HepG2 (cell line): ENCODE measurements at regions not wholly inside any gene's neighbourhood (a gene's known extent, or its start where the extent isn't known, plus 50 kb on each side); places are given as distances from the start of the nearest gene placed in this dataset.

ENCODE experiments used
- ATAC-seq: fragments of 200-7000 bp; cut with Tn5 transposase; 3 replicates; pipeline ENCODE4 v1.9.1; 2020; ENCODE audit warnings: mild to moderate bottlenecking, moderate library complexity
- BruUV-seq: library from RNA; stranded (reverse); fragments of 400-500 nt; replicated peaks from 2 replicates; lab custom pipeline; 2021; lab: Mats Ljungman, UMichigan
- CTCF ChIA-PET: fragments of 300-600 bp; formaldehyde crosslinking; extraction: SDS; loops from one replicate; lab custom pipeline; 2021; ENCODE audit warnings: low total read pairs, inconsistent platforms, low intra/inter-chr PET ratio; lab: Yijun Ruan, JAX
- POLR2A ChIA-PET: fragments of 350-600 bp; sonication (Branson Sonifier 250); formaldehyde crosslinking; loops from one replicate; lab custom pipeline; 2020; ENCODE audit warnings: antibody characterized with exemption, inconsistent platforms; lab: Yijun Ruan, JAX
- DNase-seq: peaks from one replicate; pipeline ENCODE4 v3.0.0-alpha.2; 2015; ENCODE audit warnings: low spot score
- FAIRE-seq: peaks from 3 replicates; lab custom pipeline; 2011; peaks lifted over from hg19 to GRCh38; lab: Jason Lieb, UNC
- H2AFZ ChIP-seq: one replicate; pipeline ENCODE4 v1.6.1; 2011; ENCODE audit warnings: low read length, inconsistent platforms
- H3K27ac ChIP-seq: fragments of 300-600 bp; 3 replicates; pipeline ENCODE4 v1.8.0; 2011; ENCODE audit warnings: mixed run types, mild to moderate bottlenecking, mixed read lengths, low read length, inconsistent platforms; ENCODE audit not compliant: insufficient read depth; ENCODE audit errors: extremely low read length
- H3K27me3 ChIP-seq, 2 experiments: fragments of 200-600 bp in 1 of 2; 2 replicates in 1 of 2; 3 replicates in 1 of 2; pipeline versions ENCODE4 v1.6.0 to v1.8.0; 2011; ENCODE audit warnings: low read length in 2 of 2, mild to moderate bottlenecking in 2 of 2, moderate library complexity in 2 of 2, inconsistent platforms in 1 of 2; ENCODE audit not compliant: insufficient read depth in 2 of 2, control insufficient read depth in 1 of 2
- H3K36me3 ChIP-seq, 2 experiments: fragments of 200-600 bp in 1 of 2; replicated peaks in 1 of 2; 2 replicates in 1 of 2; 3 replicates in 1 of 2; pipeline versions ENCODE4 v1.5.1 to v1.8.0; 2011; ENCODE audit warnings: low read length in 2 of 2, inconsistent platforms in 1 of 2; ENCODE audit not compliant: insufficient read depth in 2 of 2, control insufficient read depth in 1 of 2
- H3K4me1 ChIP-seq: 2 replicates; pipeline ENCODE4 v1.5.1; 2012; ENCODE audit warnings: low read length, inconsistent platforms; ENCODE audit not compliant: insufficient read depth
- H3K4me2 ChIP-seq: 2 replicates; pipeline ENCODE4 v1.6.0; 2011; ENCODE audit warnings: low read depth, low read length, inconsistent platforms
- H3K4me3 ChIP-seq, 3 experiments: fragments of 200-600 bp in 1 of 3; sonication (generic), shearing (Covaris generic) in 1 of 3; replicated peaks in 1 of 3; 2 replicates each; pipeline ENCODE4 v1.5.1; 2011 to 2016; ENCODE audit warnings: low read length in 3 of 3, inconsistent platforms in 2 of 3, low read depth in 2 of 3, mild to moderate bottlenecking in 2 of 3, control low read depth in 1 of 3, mixed read lengths in 1 of 3; ENCODE audit not compliant: insufficient read depth in 1 of 3
- H3K79me2 ChIP-seq: one replicate; pipeline ENCODE4 v1.6.1; 2011; ENCODE audit warnings: low read length, inconsistent platforms; ENCODE audit not compliant: insufficient read depth
- H3K9ac ChIP-seq: 2 replicates; pipeline ENCODE4 v1.6.0; 2011; ENCODE audit warnings: mild to moderate bottlenecking, low read depth, low read length, inconsistent platforms; ENCODE audit not compliant: insufficient read depth
- H3K9me3 ChIP-seq: 2 replicates; pipeline ENCODE4 v1.5.1; 2012; ENCODE audit warnings: mild to moderate bottlenecking, low read length
- H4K20me1 ChIP-seq: 2 replicates; pipeline ENCODE4 v1.6.0; 2011; ENCODE audit warnings: inconsistent platforms, mild to moderate bottlenecking, low read length, moderate library complexity; ENCODE audit not compliant: insufficient read depth
- BORCS8-MEF2B ChIP-seq: sonication (generic); formaldehyde crosslinking; IDR thresholded peaks from 2 replicates; pipeline ENCODE4 v1.8.0; 2022; ENCODE audit warnings: mild to moderate bottlenecking, missing genetic modification reagents
- CHCHD3 ChIP-seq: sonication (generic); formaldehyde crosslinking; IDR thresholded peaks from 2 replicates; pipeline ENCODE4 v1.8.0; 2022; ENCODE audit warnings: mild to moderate bottlenecking, missing genetic modification reagents, moderate library complexity
- DMTF1 ChIP-seq: sonication (generic); formaldehyde crosslinking; IDR thresholded peaks from 2 replicates; pipeline ENCODE4 v1.4.0; 2020; ENCODE audit warnings: mild to moderate bottlenecking, missing genetic modification reagents
- FLYWCH1 ChIP-seq: sonication (generic); formaldehyde crosslinking; IDR thresholded peaks from 2 replicates; pipeline ENCODE4 v1.8.1; 2023; ENCODE audit warnings: mild to moderate bottlenecking, missing genetic modification reagents
- FOSL2 ChIP-seq: sonication (generic); formaldehyde crosslinking; IDR thresholded peaks from 2 replicates; pipeline ENCODE4 v1.4.0; 2020; ENCODE audit warnings: missing genetic modification reagents
- ISX ChIP-seq: sonication (generic); formaldehyde crosslinking; conservative IDR thresholded peaks from 2 replicates; pipeline ENCODE4 v1.5.0; 2020; ENCODE audit warnings: missing genetic modification reagents
- NR3C1 ChIP-seq: sonication (generic); formaldehyde crosslinking; IDR thresholded peaks from 2 replicates; pipeline ENCODE4 v1.4.0; 2020; ENCODE audit warnings: missing genetic modification reagents
- PHF20 ChIP-seq: sonication (generic); formaldehyde crosslinking; IDR thresholded peaks from 2 replicates; pipeline ENCODE4 v1.5.0; 2020; ENCODE audit warnings: mild to moderate bottlenecking, missing genetic modification reagents
- PHF21A ChIP-seq: sonication (generic); formaldehyde crosslinking; IDR thresholded peaks from 2 replicates; pipeline ENCODE4 v1.5.0; 2020; ENCODE audit warnings: mild to moderate bottlenecking, missing genetic modification reagents
- RFX3 ChIP-seq: IDR thresholded peaks from 2 replicates; pipeline ENCODE4 v1.6.1; 2016; ENCODE audit warnings: missing biosample characterization, missing genetic modification reagents
- TOPORS ChIP-seq: sonication (generic); formaldehyde crosslinking; IDR thresholded peaks from 2 replicates; pipeline ENCODE4 v1.8.0; 2023; ENCODE audit warnings: mild to moderate bottlenecking, missing genetic modification reagents
- WIZ ChIP-seq: sonication (generic); formaldehyde crosslinking; IDR thresholded peaks from 2 replicates; pipeline ENCODE4 v1.5.1; 2020; ENCODE audit warnings: mild to moderate bottlenecking, missing genetic modification reagents
- ZC3H4 ChIP-seq: sonication (generic); formaldehyde crosslinking; IDR thresholded peaks from 2 replicates; pipeline ENCODE4 v1.4.0; 2020; ENCODE audit warnings: missing genetic modification reagents, borderline replicate concordance
- ZNF138 ChIP-seq: sonication (generic); formaldehyde crosslinking; IDR thresholded peaks from 2 replicates; pipeline ENCODE4 v1.5.0; 2020; ENCODE audit warnings: mild to moderate bottlenecking, low read depth, missing genetic modification reagents
- ZNF276 ChIP-seq: sonication (generic); formaldehyde crosslinking; IDR thresholded peaks from 2 replicates; pipeline ENCODE4 v1.4.0; 2020; ENCODE audit warnings: mild to moderate bottlenecking, low read depth, missing genetic modification reagents
- ZNF33A ChIP-seq: sonication (generic); formaldehyde crosslinking; IDR thresholded peaks from 2 replicates; pipeline ENCODE4 v1.5.1; 2020; ENCODE audit warnings: missing genetic modification reagents, mild to moderate bottlenecking, moderate library complexity, borderline replicate concordance
- ZNF766 ChIP-seq: sonication (generic); formaldehyde crosslinking; IDR thresholded peaks from 2 replicates; pipeline ENCODE4 v1.5.0; 2020; ENCODE audit warnings: missing genetic modification reagents, borderline replicate concordance
- whole genome bisulfite sequencing: methylation state at CpG from one replicate; pipeline ENCODE4 v1.1.6; 2017; ENCODE audit warnings: low lambda C conversion rate; 5-methylcytosine and 5-hydroxymethylcytosine counted together
- in situ Hi-C: cut with HindIII; loops from 2 replicates; pipeline ENCODE4 v1.10.0; 2017; ENCODE audit warnings: low pct_unique_long_range_greater_than_20kb; ENCODE audit not compliant: extremely low pct_ligation_motif_present
- intact Hi-C: fragments of 100-400 bp; cut with micrococcal nuclease; formaldehyde crosslinking; loops from one replicate; pipeline ENCODE4 v1.10.0; 2022; ENCODE audit not compliant: unreplicated experiment

- intact Hi-C loops (no loop called here), in situ Hi-C loops (no loop called here)
- CTCF ChIA-PET: no interaction called here
- ATAC-seq (no peak), FAIRE-seq (no peak), DNase-seq (no peak)
- no peaks in the 10 kb centered on the region for H3K9me3 ChIP-seq
- H3K4me1 ChIP-seq: no peaks in the 10 kb centered on the region
- H3K9ac ChIP-seq: no peak overlapping the region
- H3K4me2 ChIP-seq: no peak overlapping the region
- no peak overlapping the region for H3K27ac ChIP-seq
- 0% methylated on average over 2 of the region's 2 CpGs for WGBS
- H4K20me1 ChIP-seq: no peaks in the 10 kb centered on the region
- no peaks in the 10 kb centered on the region for H3K79me2 ChIP-seq
- no peak overlapping the region for H3K4me3 ChIP-seq
- H3K27me3 ChIP-seq: no peaks in the 10 kb centered on the region
- no peak overlapping the region for H2AFZ ChIP-seq
- no TSS peak for BruUV-seq
- no peaks in the 10 kb centered on the region for H3K36me3 ChIP-seq
- TF ChIP-seq ZNF138 (CRISPR knock-in tag) (no peak), ZNF276 (CRISPR knock-in tag) (no peak), ZNF766 (no peak), FLYWCH1 (no peak), ZNF33A (CRISPR knock-in tag) (no peak), BORCS8-MEF2B (CRISPR knock-in tag) (no peak), CHCHD3 (CRISPR knock-in tag) (no peak), DMTF1 (CRISPR knock-in tag) (no peak), ZC3H4 (CRISPR knock-in tag) (no peak), PHF20 (CRISPR knock-in tag) (no peak), PHF21A (no peak), TOPORS (no peak), NR3C1 (no peak), RFX3 (CRISPR knock-in tag) (no peak), FOSL2 (CRISPR knock-in tag) (no peak), WIZ (CRISPR knock-in tag) (no peak), ISX (CRISPR knock-in tag) (no peak)
- POLR2A ChIA-PET: no interaction called here
Measured at GRCh38 chr3:88947013-88947412, 160.4 kb upstream of the EPHA3 start.
